HG03280 (cell line): ENCODE measurements at regions not wholly inside any gene's neighbourhood (a gene's known extent, or its start where the extent isn't known, plus 50 kb on each side); places are given as distances from the start of the nearest gene placed in this dataset.

ENCODE experiments used
- ATAC-seq: cut with Tn5 transposase; IDR thresholded peaks from one replicate; pipeline ENCODE4 v1.9.1; 2021; ENCODE audit warnings: mild to moderate bottlenecking, moderate library complexity; ENCODE audit not compliant: unreplicated experiment

DNA sequence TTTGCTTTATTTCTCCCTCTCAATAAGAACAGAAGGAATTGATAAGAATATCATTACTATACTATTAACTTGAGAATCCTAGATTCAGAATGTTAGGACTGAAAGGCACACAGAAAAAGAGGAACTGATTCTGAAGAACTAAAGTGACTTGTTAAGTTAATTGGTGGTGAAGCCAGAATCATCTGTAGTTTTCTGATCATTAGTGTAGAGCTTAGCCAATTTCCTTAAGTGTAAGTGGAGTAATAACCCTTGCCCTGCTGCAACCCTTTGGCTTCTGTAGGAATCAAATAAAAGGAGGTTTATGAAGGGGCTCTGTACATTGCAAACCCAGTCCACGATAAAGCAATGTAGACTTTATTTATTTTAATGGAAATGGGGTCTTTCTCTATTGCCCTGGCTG lies 1186.0 kb downstream of the SORCS3 start:
- no peak for ATAC-seq

DNA sequence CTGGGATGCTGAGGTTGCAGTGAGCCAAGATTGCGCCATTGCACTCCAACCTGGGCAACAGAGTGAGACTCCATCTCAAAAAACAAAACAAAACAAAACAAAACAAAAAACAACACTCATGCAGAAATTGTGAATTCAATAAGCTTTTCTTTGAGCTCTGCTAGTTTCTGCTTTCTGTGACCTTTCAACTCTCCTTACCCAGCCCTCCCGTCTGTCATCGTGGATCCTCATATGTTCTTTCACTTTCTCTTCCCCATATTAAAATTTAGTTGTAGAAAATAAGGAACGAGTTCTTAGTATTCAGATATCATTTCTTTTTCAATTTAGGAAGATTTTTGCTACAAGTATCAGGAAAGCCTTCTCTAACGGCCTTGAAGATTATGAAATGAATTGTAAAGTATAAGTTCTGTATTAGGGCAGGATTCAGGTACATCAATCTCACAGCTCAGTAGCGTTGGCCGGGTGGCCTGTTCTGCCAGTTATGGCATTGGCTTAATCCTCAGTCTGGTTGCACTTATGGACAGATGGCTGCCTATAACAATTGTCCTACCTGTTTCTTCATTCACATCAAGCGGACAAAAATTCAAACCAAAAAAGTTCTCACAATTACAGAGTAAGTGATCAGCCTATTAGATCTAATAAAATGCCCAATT lies 1167.0 kb downstream of the SORCS3 start:
- ATAC-seq = no peak

DNA sequence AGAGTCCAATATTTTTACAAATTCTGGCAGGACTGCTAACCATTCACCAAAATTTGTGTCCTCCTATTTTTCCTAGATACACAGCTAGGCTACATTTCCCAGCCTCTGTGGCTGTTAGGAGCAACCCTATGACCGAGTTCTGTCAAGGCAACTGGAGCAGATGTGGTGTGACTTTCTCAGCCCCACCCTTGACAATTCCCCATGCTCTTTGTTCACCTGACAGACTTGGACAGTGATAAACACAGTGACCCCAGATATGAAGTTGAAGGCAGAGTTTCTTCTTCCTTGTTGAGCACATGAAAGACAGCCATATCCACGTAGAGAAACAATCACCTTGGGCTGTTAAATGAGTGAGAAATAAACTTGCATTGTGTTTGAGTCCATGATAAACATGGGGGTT lies 1162.1 kb downstream of the SORCS3 start:
- ATAC-seq = no peak

DNA sequence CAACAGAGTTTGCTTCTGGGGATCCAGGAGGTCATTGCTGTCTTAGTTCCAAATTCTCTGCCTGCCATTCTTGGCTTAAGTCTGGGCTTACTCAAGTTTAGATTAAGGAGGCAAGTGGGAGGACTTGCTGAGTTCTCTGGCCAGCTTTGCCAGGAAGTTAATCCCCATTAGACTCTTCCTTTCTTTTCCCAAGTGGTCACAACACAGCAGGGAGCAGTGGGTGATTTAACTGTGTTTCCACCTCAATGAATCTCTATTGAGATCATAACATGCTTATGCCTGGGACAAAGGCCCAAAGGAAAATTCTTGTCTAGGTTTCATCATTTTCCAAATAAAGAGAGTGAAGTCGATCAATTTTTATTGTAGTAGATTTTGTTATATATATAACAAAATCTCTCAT lies 1159.6 kb downstream of the SORCS3 start:
- ATAC-seq = no peak

DNA sequence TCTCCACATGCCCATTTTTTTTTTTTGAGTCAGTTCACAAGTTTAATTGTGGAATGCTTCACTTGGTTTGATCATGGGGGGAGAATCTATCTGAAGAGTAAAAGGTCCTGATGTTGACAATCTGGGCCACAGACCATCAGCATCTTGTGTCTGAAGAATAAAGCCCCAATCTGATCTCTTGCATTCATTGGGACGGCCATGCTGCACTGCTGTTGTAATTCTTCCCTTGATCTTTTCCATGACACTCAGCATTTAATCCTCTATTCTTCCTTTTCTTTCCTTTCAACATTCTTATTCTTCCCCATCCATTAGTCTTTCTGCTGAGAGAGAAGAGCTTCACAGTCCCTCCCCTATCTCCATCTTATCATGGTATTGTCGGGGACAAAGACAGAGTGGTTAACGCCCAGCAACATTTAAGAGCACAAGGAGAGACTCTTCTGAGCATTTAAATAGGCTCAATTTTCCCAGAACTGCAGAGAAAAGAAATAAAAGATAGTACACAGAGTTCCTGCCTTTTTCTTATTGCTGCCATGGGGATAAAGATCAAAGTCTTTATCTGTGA lies 1157.3 kb downstream of the SORCS3 start:
- no peak for ATAC-seq

DNA sequence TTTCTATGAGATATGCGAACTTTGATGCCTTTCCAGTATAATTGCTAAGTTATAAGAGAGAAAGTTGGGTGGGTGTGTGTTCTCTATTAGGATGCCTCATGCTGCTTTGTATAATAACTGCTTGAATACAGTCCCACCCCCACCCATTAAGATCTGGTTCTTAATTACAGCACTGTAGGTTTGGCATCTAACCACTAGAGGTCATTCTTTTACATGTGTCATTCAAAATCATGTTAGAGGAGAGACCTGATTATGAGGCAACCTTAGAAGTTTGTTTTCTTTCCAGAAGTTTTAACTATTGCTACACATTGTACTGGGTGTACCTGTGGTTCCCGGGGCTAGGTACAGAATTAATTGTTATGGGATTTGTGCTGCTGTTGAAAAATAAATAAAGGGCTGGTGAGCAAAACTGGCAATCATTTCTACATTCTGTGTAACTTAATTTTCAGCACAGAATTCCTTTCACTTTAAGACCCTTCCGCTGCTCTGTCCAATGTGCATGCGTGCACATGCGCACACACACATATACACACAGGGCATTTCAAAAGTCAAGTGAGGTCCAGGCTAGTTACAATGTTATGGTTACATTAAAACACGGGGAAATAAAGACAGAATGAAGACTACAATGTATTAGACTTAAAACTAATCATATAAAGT lies 1156.3 kb downstream of the SORCS3 start:
- no peak for ATAC-seq

DNA sequence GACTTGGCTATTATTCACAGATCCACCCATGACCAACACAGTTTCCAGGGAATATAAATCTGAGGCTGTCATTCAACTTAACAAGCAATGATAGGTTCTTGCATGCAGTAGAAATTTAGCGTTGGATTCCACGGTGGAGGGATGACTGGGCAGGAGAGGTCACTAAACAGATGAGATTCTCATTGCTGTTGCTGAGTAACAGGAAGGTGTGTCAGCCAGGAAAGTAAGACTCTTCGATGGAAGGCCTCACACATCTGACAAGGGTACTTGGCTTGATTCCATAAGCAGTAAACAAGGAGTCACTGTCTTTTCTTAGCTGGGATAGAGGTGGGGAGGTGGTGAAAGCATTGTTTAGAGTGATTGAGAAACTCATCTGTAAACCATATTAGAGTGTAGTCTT lies 1152.0 kb downstream of the SORCS3 start:
- no peak for ATAC-seq

DNA sequence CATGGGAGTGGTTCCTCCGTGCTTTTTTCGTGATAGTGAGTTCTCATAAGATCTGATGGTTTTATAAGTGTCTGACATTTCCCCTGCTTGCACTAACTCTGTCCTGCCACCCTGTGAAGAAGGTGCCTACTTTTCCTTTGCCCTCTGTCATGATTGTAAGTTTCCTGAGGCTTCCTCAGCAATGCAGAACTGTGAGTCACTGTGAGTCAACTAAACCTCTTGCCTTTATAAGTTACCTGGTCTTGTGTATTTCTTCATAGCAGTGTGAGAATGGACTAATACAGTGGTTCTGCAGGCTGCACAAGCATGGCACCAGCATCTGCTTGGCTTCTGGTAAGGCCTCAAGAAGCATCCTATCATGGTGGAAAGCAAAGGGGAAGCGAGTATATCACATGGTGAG lies 1144.6 kb downstream of the SORCS3 start:
- ATAC-seq = no peak

DNA sequence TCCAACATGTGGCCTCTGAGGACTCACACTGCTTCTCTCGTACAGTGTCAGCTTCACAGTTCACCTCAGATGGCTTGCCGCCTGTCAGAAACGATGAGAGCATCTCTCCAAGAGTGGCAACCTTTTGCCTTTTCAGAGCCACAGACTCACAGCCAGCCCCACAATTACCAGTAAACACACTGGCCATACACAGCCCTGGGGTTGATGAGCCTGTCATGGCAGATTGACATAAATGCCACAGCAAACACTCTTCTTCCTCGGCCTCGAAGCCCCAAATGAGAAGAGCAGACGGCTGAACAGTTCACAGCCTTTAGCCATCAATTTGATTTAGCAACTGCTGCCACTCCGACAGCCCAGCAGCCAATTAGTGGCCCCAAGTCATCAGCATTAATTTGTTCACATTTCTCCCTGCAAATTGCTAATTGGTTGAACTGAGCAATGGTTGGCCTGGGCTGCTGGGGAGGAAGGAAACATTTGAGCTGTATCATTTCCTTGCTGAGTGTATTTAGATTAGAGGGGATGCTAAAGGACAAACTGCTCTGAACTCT lies 1142.9 kb downstream of the SORCS3 start:
- no peak for ATAC-seq

DNA sequence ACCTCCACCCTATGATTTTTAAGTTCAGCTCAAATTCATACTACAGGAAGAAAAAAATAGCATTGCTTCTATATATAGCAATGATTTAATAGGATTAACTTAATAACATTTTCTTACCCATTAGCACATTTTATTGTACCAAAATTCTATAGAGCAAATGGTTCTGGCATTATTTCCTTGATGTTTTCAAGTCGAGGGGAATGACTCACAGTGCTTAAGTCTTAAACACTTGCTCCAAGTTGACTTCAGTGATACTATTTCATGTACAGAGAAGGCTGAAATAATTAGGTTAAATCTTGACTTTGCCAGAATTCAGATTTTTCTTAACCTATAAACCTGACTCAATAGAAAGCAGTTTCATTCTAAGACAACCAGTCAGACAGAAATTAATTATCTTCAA lies 1133.8 kb downstream of the SORCS3 start:
- no peak for ATAC-seq

DNA sequence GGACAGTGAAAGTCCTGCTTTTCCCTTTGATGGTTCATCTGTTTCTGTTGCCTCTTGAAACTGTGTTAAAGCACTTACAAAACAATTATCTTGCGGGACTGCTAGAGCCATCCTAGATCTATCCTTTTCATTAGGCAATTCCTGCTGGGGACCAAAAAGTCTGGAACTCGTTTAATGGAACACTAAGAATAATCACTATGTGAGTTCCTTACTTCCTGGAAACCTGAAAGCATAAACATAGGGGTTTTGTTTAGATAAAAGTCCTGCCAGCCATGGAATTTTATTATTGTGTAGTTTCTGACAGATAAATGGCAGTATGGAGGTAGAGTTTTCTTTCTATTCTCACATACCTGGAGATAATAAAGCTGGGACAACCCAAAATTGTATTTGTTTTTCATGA lies 1133.3 kb downstream of the SORCS3 start:
- ATAC-seq = no peak

DNA sequence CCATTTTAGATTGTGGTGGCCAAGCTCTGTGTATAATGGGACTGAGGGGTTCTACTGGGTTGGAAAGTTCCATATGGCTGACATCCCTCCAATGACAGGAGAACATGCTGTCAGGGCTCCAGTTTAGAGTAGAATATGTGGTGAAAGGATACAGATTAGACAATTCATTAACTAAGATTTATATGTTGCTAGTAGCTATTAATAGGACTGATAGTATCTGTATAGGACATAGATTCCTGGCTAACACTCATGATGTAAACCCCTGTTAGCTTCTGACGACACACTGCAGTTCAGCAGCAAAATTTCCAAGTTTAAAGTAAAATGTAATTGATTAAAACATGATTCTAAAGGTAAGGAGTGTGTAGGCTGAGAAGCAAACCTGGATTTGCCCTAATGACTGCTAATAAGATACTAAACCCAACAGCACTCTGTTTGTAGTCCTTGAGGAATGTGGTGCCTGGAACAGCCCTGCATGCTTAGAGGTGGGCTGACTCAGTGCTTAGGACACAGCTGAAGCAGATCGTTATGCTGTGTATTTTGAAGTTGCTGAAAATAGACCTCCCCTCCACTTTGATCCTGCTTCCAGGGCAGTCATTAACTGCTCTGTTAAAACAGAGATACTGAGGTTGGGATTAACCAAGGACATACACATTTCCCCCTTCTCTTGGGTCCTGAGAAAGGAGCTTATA lies 1129.6 kb downstream of the SORCS3 start:
- ATAC-seq = no peak

DNA sequence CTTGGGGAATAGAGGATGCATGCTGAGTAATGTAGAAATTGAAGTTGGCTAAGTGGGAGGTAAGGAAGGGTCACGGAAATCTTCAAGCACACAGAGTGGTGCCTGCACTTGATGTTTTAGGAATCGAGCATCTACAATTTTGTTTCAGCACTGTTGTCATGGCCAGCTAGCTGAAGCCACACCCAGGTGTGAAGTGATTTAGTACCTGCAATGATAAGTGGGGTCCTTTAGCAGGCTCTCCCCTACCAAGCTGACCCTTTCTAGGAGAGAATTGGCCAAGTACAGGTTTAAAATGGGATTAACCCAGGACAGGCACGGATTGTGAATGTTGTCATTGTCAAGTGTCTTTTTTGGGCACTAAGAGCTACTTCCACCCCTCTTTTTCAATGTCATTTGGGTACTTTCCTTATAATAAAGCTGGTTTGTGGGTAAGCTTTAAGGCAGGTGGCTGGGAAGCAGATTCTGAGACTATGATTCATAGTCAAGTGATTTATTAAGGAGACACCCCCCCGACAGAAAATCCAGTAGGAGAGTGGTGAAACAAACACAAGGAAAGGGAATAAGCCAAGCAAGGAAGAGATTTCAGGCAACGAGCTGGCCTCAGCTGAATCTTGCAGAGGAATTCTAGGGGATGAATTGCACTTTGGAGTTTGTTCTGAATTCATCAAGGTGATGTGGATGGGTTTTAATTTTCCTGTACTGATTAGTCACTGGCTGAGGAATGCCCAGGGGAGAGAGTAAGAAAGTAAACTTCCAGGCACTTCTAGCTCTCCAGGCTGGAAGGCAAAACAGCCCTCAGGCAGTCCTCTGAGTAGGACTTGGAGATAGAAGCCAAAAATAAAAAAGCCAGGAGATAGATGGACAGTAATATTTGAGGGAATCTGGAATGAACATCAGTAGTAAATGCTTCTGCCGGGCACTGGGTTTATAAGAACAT lies 1128.4 kb downstream of the SORCS3 start:
- ATAC-seq = no peak

DNA sequence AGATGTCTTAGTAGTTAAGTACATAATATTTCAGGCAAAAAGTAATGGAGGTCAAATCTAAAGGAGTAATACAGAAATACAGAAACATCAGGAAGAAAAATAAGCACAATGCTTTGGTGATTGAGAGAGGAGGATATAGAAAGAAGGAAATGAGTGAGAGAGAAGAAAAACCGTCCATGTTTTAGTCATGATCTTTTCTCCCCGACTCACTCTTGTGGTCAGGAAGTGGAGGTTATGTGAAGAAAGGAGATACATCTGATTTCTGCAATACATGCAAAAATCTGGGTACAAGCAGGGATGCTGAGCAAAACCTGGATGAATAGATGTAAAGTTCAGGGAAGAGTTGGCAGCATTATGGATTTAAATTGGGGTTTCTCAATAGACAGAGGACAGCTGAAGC lies 1122.5 kb downstream of the SORCS3 start:
- no peak for ATAC-seq

DNA sequence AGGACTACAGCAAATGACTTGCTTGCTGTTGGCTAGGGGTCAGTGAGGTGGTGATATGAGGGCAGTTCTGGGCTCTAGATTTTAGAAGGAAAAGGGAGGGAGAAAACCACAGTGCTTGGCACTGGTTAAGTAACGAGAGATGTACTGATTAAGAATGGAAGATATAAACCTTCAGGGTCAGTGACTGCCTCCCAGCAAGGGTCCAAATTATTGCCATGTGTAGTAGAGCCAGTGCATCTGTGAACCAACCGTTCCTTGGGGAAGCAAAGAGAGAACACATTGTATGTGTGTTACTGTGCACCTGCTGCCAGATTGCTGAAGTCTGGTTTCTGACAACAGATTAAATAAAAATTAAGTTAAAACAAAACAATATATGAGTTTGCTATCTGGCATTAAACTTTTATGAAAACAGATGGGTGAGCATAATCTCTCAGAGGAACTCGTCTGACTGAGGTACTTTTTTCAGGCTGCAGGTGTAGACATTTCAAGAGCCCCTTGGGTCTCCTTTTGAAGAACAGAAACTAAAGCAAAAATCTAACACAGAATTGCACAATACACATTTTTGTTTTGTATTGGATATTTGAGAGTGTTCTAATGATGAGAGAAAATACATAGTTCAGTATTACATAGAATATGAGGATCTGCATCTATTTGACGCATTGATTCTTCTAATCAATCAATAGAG lies 1120.6 kb downstream of the SORCS3 start:
- ATAC-seq = no peak

DNA sequence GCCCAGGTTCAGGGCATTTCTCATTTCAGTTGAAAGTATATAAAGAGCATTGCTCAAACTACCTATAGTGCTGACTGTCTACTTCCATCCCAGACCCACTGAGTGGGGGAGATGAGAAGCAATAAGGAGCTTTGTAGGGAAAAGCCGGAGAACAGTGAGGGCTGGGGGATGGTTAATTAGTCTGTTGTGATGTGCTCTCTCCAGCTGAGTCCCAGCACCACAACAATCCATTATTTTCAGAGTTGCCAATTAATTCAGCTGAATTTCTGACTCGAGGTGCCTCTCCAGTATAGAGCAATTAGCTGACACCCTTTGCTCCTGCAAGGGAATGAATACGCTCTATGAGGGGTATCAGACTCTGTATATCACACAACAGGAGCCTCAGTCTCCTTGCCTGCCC lies 1118.6 kb downstream of the SORCS3 start:
- no peak for ATAC-seq

DNA sequence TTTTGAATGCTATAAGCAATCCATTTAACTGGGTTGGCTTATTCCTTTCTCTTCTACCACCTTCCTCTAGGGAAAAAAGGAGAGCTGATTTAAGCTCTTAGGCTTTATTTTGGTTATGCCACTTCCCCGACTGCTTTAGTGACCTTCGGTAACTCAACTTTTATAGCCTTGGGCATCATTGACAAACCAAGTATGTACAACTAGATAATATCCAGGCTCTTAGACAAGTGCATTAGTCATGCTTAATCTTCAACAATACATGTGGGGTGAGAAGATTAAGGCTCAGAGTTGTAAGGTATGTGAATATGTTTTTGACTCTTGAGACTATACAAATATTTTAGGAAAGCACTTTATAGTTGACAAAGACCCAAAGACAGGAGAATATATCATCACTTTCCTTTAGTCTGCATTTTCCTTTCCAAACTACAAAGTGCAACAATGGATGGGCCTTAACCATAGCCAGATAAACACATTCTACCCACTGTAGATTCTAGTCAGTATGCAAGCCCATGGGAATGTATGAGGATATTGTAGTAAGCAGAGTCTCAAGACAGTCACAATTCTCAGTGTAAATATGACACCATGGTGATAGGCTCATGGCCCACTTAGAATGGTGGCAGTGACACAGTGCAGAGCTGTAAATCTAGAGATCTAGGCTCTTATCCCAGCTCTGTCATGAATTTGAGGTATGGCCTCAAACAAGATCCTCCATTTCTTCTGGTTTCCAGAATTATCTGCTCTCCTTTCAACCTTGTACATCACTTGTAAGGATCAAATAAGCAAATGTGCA lies 1117.3 kb downstream of the SORCS3 start:
- no peak for ATAC-seq

DNA sequence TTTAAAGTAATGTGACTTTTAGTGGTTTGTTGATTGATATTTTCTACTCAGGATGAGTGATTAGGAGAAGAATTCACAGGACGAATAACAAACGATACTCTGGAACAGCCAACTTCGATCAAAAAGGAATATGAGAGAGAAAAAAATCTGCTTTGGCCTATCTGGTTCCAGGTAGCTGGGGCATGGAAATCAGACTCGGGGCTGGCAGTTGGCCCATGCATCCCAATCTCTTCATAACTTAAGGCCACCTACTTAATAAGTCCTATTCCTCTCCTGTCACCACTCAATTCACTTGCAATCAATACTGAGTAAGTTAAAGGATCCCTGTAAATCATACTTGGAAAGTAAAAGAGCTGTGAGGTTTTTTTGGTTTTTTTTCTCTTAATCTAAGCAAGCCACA lies 1116.2 kb downstream of the SORCS3 start:
- no peak for ATAC-seq

DNA sequence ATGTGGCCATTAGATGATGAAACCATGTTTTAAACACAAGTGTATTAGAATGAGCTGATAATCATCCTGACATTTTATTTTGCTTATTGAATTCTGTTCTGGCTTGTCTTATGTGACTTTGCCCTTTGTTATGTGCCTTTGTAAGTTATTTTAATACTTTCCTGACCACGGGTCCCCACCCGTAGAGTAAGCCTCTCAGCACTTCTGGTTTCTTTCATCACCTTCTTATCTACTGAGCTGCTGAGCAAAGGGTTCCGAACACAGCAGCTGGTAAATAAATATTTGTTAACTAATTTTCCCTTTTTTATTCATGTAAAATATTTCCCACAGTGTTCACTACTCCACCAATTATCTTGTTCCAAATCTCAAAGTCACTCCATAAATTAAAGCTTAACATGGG lies 1115.3 kb downstream of the SORCS3 start:
- no peak for ATAC-seq
